Renal cortical epithelial cell (primary cell): ENCODE measurements at regions not wholly inside any gene's neighbourhood (a gene's known extent, or its start where the extent isn't known, plus 50 kb on each side); places are given as distances from the start of the nearest gene placed in this dataset.
A peak's percentile ranks its signal among the peaks of the same experiment; 100 is the strongest.

Experiments used
- DNase-seq: peaks from one replicate; pipeline ENCODE4 v3.0.0-alpha.2; 2011; ENCODE audit warnings: low read depth

DNA sequence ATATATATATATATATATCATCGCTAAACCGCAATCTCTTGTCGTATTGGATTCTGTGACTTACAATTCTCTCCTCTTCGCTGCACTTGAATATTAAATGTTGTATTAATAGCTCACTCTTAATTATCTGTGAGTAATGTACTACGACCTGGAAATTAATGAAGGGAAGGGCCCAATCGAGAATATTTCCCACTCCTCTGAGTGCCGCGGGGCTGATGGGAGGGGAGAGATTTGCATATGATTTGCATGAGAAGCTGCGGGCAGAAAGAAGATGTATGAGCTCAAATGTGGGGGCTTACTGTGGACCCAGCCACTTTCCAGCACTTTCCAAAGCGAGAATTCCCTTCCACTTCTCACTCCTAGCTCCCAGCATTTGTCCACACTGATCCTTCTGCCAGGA is 141.2 kb downstream of the MN1 start:
- DNase-seq: no peak

GRCh38 chr22:27662359-27663301 is 138.9 kb downstream of the MN1 start:
- no peak for DNase-seq

- no peak for DNase-seq
These were observed 137.7 kb downstream of the MN1 start for GRCh38 chr22:27663812-27664211.

GRCh38 chr22:27666272-27666997 is 135.1 kb downstream of the MN1 start:
- DNase-seq: no peak

- DNase-seq: peak; percentile 72
These were observed 134.3 kb downstream of the MN1 start for GRCh38 chr22:27667121-27667843.

DNA sequence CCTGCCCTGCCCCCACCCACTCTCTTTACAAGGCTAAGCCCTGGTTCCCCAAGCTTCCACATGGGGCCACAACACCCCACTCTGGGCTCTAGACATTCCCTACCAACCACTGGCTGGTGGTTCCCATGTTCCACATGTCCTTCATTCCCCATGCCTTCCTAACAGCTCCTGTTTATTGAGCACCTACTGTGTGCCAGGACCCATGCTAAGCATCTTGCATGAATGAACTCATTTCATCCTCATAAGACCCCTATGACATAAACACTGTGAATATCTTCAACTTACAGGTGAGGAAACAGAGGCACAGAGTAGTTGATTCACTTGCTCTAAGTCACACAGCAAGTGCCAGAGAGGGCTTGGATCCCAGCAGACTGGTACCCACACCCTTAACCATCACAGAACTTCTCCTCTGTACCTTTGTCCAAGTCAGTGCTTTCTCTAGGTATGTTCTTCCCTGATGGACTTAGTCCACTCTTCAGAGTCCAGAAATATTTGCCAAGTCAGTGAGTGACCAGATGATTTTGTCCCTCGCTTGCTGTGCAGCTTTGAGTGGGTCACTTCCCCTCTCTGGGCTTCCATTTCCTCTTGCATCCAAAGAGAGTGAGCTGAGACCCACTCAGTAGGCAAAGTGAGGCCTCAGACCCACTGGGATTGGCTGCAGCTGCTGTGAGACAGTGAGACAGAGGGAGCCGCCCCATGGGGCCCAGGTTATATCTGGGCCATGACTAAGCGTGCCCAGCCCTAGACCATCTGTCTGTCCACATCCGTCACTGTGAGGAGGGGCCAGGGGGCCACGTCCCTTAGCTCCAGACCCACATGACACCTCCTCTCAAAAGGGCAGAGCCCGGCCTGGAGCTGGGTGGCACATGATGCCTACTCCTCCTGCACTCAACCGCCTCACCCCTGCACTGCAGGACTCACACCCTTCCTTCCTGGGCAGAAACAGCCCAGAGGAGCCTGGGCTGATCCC is 132.4 kb downstream of the MN1 start:
- DNase-seq: no peak

- DNase-seq: no peak
These were observed 131.6 kb downstream of the MN1 start for GRCh38 chr22:27669798-27670599.

DNA sequence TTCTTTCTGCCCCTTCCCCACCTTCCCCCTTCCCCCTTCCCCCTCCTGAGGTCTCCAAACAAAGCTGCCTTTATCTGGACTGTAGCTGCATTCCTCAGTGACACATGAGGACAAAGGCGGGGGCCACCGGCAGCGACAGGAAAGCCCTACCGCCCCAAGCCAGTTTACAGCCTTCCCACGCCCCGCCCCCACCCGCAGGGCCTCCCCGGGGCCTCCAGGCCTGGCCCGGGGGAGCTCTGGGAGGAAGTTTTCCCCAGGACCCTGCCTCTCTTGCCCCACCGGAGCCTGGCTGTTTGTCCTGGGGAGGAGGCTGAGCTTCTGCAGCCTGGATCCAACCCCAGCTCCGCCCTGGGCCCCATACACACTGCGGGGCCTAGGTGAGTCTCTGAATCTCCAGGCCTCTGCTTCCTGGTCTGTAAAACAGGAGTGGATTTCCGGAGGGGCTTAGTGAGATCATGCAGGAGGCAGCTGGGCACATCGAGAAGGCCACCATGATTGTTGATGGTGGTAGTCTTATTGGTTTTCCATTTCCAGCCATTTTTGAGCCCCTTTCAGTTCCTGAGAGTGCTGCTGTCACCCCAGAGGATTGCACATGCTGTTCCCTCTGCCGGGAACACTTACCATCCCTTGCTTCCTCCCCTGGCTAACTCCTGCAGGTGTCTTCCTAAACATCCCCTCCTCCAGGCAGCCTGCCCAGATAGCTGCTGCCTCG is 130.7 kb downstream of the MN1 start:
- DNase-seq: no peak

DNA sequence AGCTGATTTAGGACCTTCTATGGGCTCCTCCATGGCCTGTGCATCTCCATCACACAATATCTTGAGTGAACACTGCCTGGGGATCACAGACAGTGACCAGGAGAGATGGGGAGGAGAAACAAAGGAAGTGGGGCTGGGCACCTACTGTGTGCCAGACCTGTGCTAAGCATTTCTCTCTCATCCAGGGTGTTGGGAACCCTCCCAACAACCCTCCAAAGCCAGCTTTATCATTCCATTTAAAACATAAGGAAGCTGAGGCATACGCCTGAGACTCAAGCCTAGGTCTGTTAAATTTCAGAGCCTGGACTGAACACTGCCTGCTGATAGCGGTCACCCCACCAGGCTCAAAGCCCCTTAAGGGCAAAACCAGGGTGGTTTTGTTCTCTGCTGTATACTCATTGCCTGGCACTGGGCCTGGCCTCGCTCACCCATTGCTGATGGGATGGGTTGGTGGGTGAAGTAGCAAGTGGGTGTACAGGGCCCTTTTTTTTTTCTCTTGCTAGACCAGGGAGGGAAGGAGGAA is 130.1 kb downstream of the MN1 start:
- no peak for DNase-seq

- no peak for DNase-seq
These were observed 128.7 kb downstream of the MN1 start for GRCh38 chr22:27672721-27673418.

GRCh38 chr22:27673839-27674238 is 127.7 kb downstream of the MN1 start:
- DNase-seq: no peak

GRCh38 chr22:27674261-27674923 is 127.2 kb downstream of the MN1 start:
- DNase-seq: no peak

DNA sequence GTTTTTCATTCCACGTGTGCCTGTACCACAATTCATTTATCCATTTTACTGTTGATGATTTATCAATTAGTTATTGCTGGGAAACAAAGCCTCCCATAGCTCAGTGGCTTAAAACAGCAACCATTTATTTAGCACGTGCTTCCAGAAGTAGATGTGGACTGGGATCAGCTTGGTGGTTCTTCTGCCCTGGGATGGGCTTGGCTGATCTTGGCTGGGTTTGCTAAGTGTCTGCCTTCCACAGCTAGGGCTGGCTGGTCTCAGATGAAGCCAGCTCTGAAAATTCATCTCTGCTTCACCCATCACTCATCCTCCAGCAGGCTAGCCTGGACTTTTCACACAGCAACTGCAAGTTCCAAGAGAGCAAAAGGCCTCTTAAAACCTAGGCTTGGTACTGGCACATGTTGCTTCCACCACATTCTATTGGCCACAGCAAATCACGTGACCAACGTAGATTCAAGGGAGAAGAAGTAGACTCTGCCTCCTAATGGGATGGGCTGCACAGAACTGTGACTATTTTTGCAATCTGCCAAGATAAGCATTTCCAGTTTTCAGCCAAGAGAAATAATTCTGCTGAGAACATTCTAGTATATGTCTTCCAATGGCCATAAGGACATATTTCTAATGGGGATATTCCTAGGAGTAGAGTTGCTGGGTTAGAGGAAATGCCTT is 124.9 kb downstream of the MN1 start:
- DNase-seq: no peak

- DNase-seq: no peak
These were observed 123.6 kb downstream of the MN1 start for GRCh38 chr22:27677905-27678458.

DNA sequence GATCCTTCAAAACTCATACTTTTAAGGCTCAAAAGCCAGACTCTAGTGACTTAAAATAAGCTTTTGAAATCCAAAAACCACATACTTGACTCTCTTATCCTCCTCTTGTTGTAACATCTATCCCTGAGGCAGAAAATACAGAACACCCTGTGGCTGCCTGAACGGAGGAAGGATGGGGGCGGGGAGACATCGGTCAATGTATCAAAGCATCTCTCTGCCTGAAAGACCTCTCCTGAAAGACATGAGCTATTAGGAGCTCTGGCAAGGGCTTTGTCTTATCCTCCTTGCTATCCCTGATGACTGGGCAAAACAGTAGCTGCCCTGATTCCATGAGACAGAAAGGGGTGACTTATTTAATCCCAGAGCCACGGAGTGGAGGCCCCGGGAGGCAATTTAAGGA is 122.4 kb downstream of the MN1 start:
- no peak for DNase-seq

GRCh38 chr22:27679693-27680488 is 121.7 kb downstream of the MN1 start:
- DNase-seq: no peak

DNA sequence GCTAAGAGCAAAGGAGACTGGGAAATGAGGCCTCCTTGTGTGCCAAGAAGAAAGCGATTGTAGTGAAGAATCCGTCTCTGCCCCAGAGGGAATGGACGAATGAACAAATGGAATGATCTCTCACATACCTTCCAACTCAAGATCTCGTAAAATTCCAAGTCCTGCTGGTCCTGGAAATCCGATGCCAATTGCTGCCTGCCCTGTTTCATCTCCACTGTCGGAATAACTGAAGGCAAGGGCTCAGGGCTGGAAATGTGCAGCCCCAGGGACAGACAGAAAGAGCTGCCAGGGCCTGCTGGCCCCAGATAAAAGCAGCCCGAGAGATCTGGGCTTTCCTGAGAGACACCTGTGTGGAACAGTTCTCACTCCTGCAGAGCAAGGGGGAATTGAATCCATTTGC is 120.9 kb downstream of the MN1 start:
- DNase-seq: no peak
